Left ventricle myocardium inferior (tissue), 1 donor: ENCODE measurements at regions not wholly inside any gene's neighbourhood (a gene's known extent, or its start where the extent isn't known, plus 50 kb on each side); places are given as distances from the start of the nearest gene placed in this dataset.
"Not testable (repeated sequence)": the region's sequence is repeated elsewhere in the genome, so short reads cannot be mapped to it uniquely, and the experiment has no call there.

Source experiments
- DNase-seq: peaks from one replicate; pipeline ENCODE4 v3.0.0-alpha.2; 2020
- H3K27ac ChIP-seq: fragments of 200-600 bp; replicated peaks from 2 replicates; pipeline ENCODE4 v1.8.0; 2021
- H3K27me3 ChIP-seq: fragments of 200-600 bp; 2 replicates; pipeline ENCODE4 v1.8.0; 2021; ENCODE audit warnings: low read depth
- H3K36me3 ChIP-seq: fragments of 200-600 bp; 2 replicates; pipeline ENCODE4 v1.8.0; 2021
- H3K4me1 ChIP-seq: fragments of 200-600 bp; 2 replicates; pipeline ENCODE4 v1.8.0; 2021
- H3K4me3 ChIP-seq: fragments of 200-600 bp; 2 replicates; pipeline ENCODE4 v1.8.0; 2021; ENCODE audit warnings: mild to moderate bottlenecking, moderate library complexity
- H3K9me3 ChIP-seq: fragments of 200-600 bp; replicated peaks from 2 replicates; pipeline ENCODE4 v1.8.0; 2021
- intact Hi-C: fragments of 100-400 bp; cut with micrococcal nuclease; formaldehyde crosslinking; loops from one replicate; pipeline ENCODE4 v1.11.0; 2022
- TF ChIP-seq, protein P1 (sequence below): fragments of 200-600 bp; IDR thresholded peaks from 2 replicates; pipeline ENCODE4 v1.8.0; 2021; ENCODE audit warnings: antibody characterized with exemption, mild to moderate bottlenecking, borderline replicate concordance
- donor health status: DM: no; HTN: yes; CAD: no; lungs with severe emphysema.

DNA sequence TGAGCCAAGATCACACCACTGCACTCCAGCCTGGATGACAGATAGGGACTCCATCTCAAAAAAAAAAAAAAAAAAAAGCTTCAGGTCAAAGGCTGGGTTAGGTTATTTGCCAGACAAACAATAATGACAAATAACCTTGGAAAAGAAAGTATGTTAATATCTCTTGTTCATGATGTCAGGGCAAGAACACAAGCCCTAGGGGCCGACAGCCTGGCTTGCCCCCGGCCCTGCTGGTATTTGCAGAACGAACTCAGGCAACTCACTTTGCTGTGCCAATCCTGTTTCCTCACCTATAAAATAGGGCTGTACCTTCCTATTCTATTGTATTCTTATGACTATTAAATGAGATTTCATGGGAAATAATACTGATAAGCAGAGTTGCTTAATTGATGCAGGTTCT, 75.4 kb upstream of the CDC42EP3 start:
- intact Hi-C loops = no loop called here
- TF ChIP-seq, protein P1, sequence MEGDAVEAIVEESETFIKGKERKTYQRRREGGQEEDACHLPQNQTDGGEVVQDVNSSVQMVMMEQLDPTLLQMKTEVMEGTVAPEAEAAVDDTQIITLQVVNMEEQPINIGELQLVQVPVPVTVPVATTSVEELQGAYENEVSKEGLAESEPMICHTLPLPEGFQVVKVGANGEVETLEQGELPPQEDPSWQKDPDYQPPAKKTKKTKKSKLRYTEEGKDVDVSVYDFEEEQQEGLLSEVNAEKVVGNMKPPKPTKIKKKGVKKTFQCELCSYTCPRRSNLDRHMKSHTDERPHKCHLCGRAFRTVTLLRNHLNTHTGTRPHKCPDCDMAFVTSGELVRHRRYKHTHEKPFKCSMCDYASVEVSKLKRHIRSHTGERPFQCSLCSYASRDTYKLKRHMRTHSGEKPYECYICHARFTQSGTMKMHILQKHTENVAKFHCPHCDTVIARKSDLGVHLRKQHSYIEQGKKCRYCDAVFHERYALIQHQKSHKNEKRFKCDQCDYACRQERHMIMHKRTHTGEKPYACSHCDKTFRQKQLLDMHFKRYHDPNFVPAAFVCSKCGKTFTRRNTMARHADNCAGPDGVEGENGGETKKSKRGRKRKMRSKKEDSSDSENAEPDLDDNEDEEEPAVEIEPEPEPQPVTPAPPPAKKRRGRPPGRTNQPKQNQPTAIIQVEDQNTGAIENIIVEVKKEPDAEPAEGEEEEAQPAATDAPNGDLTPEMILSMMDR = no peak
- no peak for DNase-seq
- H3K27ac ChIP-seq = no peak overlapping the region
- no peak overlapping the region for H3K4me3 ChIP-seq
- no peaks in the 10 kb centered on the region for H3K27me3 ChIP-seq
- H3K9me3 ChIP-seq = no peaks in the 10 kb centered on the region
- peaks cover 8% of the 10 kb centered on the region for H3K4me1 ChIP-seq
- H3K36me3 ChIP-seq = no peaks in the 10 kb centered on the region

DNA sequence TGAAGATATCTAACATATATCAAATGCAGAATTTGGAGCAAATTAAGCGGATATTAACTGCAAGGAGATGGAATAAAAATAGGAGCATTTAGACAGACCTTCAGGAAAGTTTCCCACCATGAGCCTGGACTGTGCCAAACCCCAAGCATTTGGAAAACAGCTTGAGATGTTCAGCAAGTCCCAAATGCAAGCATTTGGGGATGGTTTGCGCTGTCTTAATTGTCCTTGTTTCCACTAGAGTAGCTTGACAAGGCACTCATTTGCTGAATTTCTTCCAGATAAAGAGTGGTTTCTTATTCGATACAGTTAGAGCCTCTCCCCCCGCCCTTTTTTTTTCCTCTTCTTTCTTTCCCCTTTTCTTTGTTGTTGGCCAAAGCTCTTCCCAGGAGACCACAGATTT, 77.1 kb upstream of the CDC42EP3 start:
- Histone ChIP-seq H3K27ac (no peak overlapping the region), H3K27me3 (no peaks in the 10 kb centered on the region), H3K4me1 (peaks cover 8% of the 10 kb centered on the region), H3K36me3 (no peaks in the 10 kb centered on the region), H3K9me3 (no peaks in the 10 kb centered on the region), H3K4me3 (no peak overlapping the region)
- no peak for DNase-seq
- TF ChIP-seq, protein P1 = no peak
- intact Hi-C loops = no loop called here

DNA sequence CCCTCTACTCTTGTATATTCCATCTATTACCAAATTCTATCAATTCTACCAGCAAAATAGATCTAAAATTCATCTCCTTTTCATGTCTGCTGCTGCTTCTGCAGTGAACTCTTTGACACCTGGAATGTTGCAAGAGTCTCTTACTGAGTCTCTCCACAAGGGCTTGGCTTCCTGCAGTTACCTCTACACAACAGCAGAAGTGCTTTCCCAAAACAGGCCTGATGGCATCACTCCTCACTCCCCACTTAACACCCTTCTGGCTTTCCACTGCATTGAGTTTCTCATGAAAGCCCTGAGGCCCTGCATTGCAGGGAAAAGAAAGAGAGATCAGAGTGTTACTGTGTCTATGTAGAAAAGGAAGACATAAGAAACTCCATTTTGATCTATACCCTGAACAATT, 78.8 kb upstream of the CDC42EP3 start:
- not testable (repeated sequence) for H3K4me1 ChIP-seq, H3K9me3 ChIP-seq

DNA sequence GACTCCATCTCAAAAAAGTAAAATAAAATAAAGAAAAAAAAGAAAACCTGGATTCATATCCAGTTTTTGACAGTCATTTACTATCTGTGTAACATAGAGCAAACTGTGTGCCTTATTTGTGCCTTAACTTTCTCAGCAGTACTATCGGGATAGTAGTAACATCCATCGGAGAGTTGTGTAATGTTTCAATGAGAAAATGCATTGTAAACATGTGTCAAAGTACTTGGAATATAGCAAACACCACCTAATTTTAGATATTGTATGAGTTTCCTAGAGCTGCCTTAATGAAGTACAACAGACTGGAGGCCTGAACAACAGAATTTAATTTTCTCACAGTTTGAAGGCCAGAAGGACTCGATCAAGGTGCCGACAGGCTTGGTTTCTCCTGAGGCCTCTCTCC, 81.3 kb upstream of the CDC42EP3 start:
- TF ChIP-seq, protein P1 = no peak
- no peaks in the 10 kb centered on the region for H3K36me3 ChIP-seq
- H3K4me3 ChIP-seq = no peak overlapping the region
- H3K27me3 ChIP-seq = no peaks in the 10 kb centered on the region
- intact Hi-C loops = no loop called here
- DNase-seq = no peak
- H3K4me1 ChIP-seq = peaks cover 8% of the 10 kb centered on the region
- H3K9me3 ChIP-seq = no peaks in the 10 kb centered on the region
- H3K27ac ChIP-seq = no peak overlapping the region

More for the DNA sequence above, 78.8 kb upstream of the CDC42EP3 start:
- DNase-seq, intact Hi-C loops, H3K36me3 ChIP-seq, H3K4me3 ChIP-seq, H3K27ac ChIP-seq, H3K27me3 ChIP-seq: not testable (repeated sequence)

DNA sequence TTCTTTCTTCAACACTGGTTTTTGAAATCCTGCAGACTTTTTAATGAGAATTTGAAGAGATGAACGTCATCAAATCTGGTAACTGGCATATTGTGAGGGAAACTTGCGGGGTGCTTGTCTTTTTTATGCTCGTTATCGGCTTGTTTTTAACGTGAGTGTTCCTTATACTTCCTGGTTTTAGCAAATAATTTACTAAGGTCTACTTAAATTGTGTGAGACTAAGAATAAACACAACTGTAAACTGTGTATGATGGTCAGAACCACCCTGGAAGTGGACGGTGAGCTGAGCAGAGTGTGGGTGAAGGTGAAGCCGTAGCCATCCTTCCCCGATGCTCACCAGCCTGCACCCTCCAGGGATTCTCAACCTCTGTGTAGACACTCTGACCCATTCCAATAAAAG, 82.3 kb upstream of the CDC42EP3 start:
- TF ChIP-seq, protein P1 = no peak
- no peak for DNase-seq
- Histone ChIP-seq H3K36me3 (no peaks in the 10 kb centered on the region), H3K4me1 (peaks cover 4% of the 10 kb centered on the region), H3K4me3 (no peak overlapping the region), H3K27ac (no peak overlapping the region), H3K9me3 (no peaks in the 10 kb centered on the region), H3K27me3 (no peaks in the 10 kb centered on the region)
- intact Hi-C loops = no loop called here

DNA sequence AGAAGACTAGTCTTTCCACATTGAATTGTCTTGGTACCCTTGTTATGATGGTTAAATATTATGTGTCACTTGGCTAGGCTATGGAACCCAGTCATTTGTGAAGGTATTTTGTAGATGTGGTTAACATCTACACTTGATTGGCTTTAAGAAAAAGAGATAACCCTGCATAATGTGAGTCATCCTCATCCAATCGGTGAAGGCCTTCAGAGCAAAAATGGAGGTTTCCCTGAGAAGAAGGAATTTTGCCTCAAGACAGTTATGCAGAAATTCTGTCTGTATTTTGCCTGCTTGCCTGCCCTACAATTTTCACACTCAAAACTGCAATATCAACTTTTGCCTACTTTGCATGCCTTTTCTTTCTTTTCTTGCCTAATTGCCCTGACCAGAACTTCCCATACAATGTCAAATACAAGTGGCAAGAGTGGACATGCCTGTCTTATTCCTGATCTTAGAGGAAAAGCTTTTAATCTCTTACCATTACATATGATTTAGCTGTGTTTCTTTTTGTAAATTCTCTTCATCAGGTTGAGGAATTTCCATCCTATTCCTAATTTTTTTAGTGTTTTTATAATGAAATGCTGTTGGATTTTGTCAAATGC, 84.6 kb upstream of the CDC42EP3 start:
- not testable (repeated sequence) for H3K4me1 ChIP-seq

DNA sequence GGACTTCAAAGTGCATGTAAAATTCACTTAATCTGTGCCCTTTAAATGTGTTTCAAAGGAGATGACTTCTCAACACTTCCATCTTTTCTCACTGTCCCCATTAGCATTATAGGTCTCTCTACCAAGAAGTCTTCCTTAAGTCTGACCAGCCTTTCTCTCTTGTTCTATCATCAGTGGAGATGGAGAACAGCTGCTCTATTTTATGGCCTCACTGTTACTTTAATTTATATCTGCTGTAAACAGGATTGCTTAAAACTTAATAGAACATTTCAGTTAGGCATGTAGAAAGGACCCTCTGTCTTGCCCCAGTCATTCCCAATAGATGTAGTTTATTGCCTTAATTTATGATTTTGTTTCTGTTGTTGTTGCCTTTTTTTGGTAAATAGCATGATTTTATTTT, 86.0 kb upstream of the CDC42EP3 start:
- H3K36me3 ChIP-seq, H3K4me3 ChIP-seq, H3K27me3 ChIP-seq, H3K4me1 ChIP-seq, H3K9me3 ChIP-seq, H3K27ac ChIP-seq, DNase-seq, intact Hi-C loops: not testable (repeated sequence)

More for the DNA sequence above, 84.6 kb upstream of the CDC42EP3 start:
- H3K27ac ChIP-seq, H3K27me3 ChIP-seq, H3K36me3 ChIP-seq, H3K9me3 ChIP-seq, intact Hi-C loops, H3K4me3 ChIP-seq, DNase-seq: not testable (repeated sequence)

DNA sequence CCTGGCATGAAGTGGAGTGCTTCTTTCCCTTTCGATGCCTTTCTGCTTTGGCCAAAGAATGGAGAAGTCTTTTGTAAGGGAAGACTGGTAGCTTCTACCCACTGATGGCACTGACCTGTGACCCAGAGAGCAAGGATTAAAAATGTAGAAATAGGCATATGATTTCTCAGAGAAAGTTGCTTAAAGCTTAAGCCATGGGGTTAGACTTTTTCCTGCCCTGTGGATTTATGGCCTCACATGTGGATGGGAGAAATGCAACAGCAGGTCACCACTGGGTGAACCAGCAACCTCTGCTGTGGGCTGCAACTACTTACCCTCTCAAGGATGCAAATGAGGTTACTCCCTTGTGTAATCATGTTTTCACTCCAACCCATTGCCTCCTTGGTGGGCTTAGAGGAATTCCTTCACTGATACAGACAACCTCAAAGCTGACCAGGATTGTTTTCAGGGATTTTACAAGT, 86.7 kb upstream of the CDC42EP3 start:
- H3K4me1 ChIP-seq, H3K9me3 ChIP-seq, H3K27ac ChIP-seq, H3K36me3 ChIP-seq, intact Hi-C loops, DNase-seq, H3K27me3 ChIP-seq, H3K4me3 ChIP-seq: not testable (repeated sequence)

DNA sequence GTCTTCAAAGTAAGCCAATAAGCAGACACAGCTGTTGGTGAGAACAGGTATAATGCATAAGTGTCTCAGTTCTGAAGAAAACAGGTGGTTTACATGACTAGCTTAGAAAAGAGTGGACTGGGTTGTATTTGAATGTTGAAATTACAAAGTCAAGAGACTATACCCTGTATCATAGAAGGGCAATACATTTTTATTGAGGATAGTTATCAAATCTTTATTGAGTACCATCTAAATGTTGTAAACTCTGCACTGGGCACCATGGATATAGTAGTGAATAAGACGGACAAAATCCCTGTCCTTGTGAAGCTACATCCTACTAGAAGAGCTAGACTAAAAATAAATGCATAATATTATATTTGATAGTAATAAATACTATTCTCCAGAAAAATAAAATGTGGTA, 88.5 kb upstream of the CDC42EP3 start:
- H3K9me3 ChIP-seq, H3K36me3 ChIP-seq, H3K4me1 ChIP-seq, DNase-seq, H3K4me3 ChIP-seq, H3K27me3 ChIP-seq, H3K27ac ChIP-seq, intact Hi-C loops: not testable (repeated sequence)
